ENCODE measurements at regions not wholly inside any gene's neighbourhood (a gene's known extent, or its start where the extent isn't known, plus 50 kb on each side); places are given as distances from the start of the nearest gene placed in this dataset.

- no peaks in the 10 kb centered on the region for H3K4me1 ChIP-seq (ENCODE audit: control insufficient read depth in 4 of 4, insufficient read depth in 4 of 4, low read length in 3 of 4)
- H3K4me3 ChIP-seq (ENCODE audit: low read depth in 1 of 3, low read length in 3 of 3): no peak overlapping the region
- H3K9ac ChIP-seq (ENCODE audit: low read depth in 1 of 2, low read length in 2 of 2): no peak overlapping the region
- TF ChIP-seq HNF4A (conservative IDR thresholded peaks at IDR 0.05) (no peak), REST (IDR thresholded peaks at IDR 0.05) (no peak), HNF4G (IDR thresholded peaks at IDR 0.05) (no peak), FOXA2 (IDR thresholded peaks at IDR 0.05) (no peak), FOXA1 (IDR thresholded peaks at IDR 0.05) (no peak), SP1 (IDR thresholded peaks at IDR 0.05) (no peak)
- no peak for DNase-seq (ENCODE audit: low spot score)
- 93% methylated on average over 3 of the region's 3 CpGs for WGBS
- no peaks in the 10 kb centered on the region for H3K9me3 ChIP-seq (ENCODE audit: control insufficient read depth in 4 of 4, low read length in 3 of 4)
- H3K36me3 ChIP-seq (ENCODE audit: control insufficient read depth in 4 of 4, insufficient read depth in 3 of 4, low read depth in 1 of 4, low read length in 3 of 4): no peaks in the 10 kb centered on the region
- H3K27me3 ChIP-seq (ENCODE audit: control insufficient read depth in 4 of 4, insufficient read depth in 4 of 4, low read length in 3 of 4): no peaks in the 10 kb centered on the region
- H3K27ac ChIP-seq (ENCODE audit: low read depth in 1 of 2, low read length in 2 of 2): no peak overlapping the region
Observed at GRCh38 chr9:109707355-109707754, 72.6 kb upstream of the PALM2AKAP2 start.

GRCh38 chr9:109708451-109708945, 71.5 kb upstream of the PALM2AKAP2 start:
- no peak overlapping the region for H3K9ac ChIP-seq (ENCODE audit: low read depth in 1 of 2, low read length in 2 of 2)
- H3K27me3 ChIP-seq (ENCODE audit: control insufficient read depth in 4 of 4, insufficient read depth in 4 of 4, low read length in 3 of 4): no peaks in the 10 kb centered on the region
- H3K4me3 ChIP-seq (ENCODE audit: low read depth in 1 of 3, low read length in 3 of 3): no peak overlapping the region
- DNase-seq (ENCODE audit: low spot score): no peak
- H3K36me3 ChIP-seq (ENCODE audit: control insufficient read depth in 4 of 4, insufficient read depth in 3 of 4, low read depth in 1 of 4, low read length in 3 of 4): no peaks in the 10 kb centered on the region
- H3K4me1 ChIP-seq (ENCODE audit: control insufficient read depth in 4 of 4, insufficient read depth in 4 of 4, low read length in 3 of 4): no peaks in the 10 kb centered on the region
- H3K9me3 ChIP-seq (ENCODE audit: control insufficient read depth in 4 of 4, low read length in 3 of 4): no peaks in the 10 kb centered on the region
- H3K27ac ChIP-seq (ENCODE audit: low read depth in 1 of 2, low read length in 2 of 2): no peak overlapping the region
- 82% methylated on average over 4 of the region's 4 CpGs for WGBS
- TF ChIP-seq RAD21 (IDR thresholded peaks at IDR 0.05): peak in 1 of 2 donors; percentile 4
- TF ChIP-seq ATF3 (IDR thresholded peaks at IDR 0.05): no peak
- TF ChIP-seq RXRA (IDR thresholded peaks at IDR 0.05): no peak
- TF ChIP-seq FOXA2 (IDR thresholded peaks at IDR 0.05): no peak
- TF ChIP-seq YY1 (IDR thresholded peaks at IDR 0.05): no peak

- Histone ChIP-seq H3K9ac (ENCODE audit: low read depth in 1 of 2, low read length in 2 of 2) (no peak overlapping the region), H3K27me3 (ENCODE audit: control insufficient read depth in 4 of 4, insufficient read depth in 4 of 4, low read length in 3 of 4) (no peaks in the 10 kb centered on the region), H3K27ac (ENCODE audit: low read depth in 1 of 2, low read length in 2 of 2) (no peak overlapping the region), H3K36me3 (ENCODE audit: control insufficient read depth in 4 of 4, insufficient read depth in 3 of 4, low read depth in 1 of 4, low read length in 3 of 4) (no peaks in the 10 kb centered on the region), H3K4me1 (ENCODE audit: control insufficient read depth in 4 of 4, insufficient read depth in 4 of 4, low read length in 3 of 4) (no peaks in the 10 kb centered on the region), H3K4me3 (ENCODE audit: low read depth in 1 of 3, low read length in 3 of 3) (no peak overlapping the region), H3K9me3 (ENCODE audit: control insufficient read depth in 4 of 4, low read length in 3 of 4) (no peaks in the 10 kb centered on the region)
- no peak for TF ChIP-seq FOXA1 (IDR thresholded peaks at IDR 0.05)
- no peak for TF ChIP-seq MAX (IDR thresholded peaks at IDR 0.05)
- TF ChIP-seq TAF1 (conservative IDR thresholded peaks at IDR 0.05): no peak
- no peak for TF ChIP-seq YY1 (IDR thresholded peaks at IDR 0.05)
- no peak for TF ChIP-seq NR2F2 (IDR thresholded peaks at IDR 0.05)
- TF ChIP-seq JUND (IDR thresholded peaks at IDR 0.05): no peak
- TF ChIP-seq ATF3 (IDR thresholded peaks at IDR 0.05): no peak
- TF ChIP-seq GABPA (IDR thresholded peaks at IDR 0.05 in 1 of 2, conservative IDR thresholded peaks at IDR 0.05 in 1 of 2): no peak
- TF ChIP-seq RXRA (IDR thresholded peaks at IDR 0.05): no peak
- no peak for TF ChIP-seq SP1 (IDR thresholded peaks at IDR 0.05)
- no peak for TF ChIP-seq FOXA2 (IDR thresholded peaks at IDR 0.05)
- no peak for TF ChIP-seq ZBTB33 (IDR thresholded peaks at IDR 0.05)
- TF ChIP-seq REST (IDR thresholded peaks at IDR 0.05): no peak
- no peak for TF ChIP-seq RAD21 (IDR thresholded peaks at IDR 0.05)
- 78% methylated on average over 3 of the region's 3 CpGs for WGBS
- no peak for DNase-seq (ENCODE audit: low spot score)
Observed at GRCh38 chr9:109709866-109710265, 70.1 kb upstream of the PALM2AKAP2 start.

Data from liver (tissue), 7 donors.